ENCODE measurements at regions not wholly inside any gene's neighbourhood (a gene's known extent, or its start where the extent isn't known, plus 50 kb on each side); places are given as distances from the start of the nearest gene placed in this dataset.

DNA sequence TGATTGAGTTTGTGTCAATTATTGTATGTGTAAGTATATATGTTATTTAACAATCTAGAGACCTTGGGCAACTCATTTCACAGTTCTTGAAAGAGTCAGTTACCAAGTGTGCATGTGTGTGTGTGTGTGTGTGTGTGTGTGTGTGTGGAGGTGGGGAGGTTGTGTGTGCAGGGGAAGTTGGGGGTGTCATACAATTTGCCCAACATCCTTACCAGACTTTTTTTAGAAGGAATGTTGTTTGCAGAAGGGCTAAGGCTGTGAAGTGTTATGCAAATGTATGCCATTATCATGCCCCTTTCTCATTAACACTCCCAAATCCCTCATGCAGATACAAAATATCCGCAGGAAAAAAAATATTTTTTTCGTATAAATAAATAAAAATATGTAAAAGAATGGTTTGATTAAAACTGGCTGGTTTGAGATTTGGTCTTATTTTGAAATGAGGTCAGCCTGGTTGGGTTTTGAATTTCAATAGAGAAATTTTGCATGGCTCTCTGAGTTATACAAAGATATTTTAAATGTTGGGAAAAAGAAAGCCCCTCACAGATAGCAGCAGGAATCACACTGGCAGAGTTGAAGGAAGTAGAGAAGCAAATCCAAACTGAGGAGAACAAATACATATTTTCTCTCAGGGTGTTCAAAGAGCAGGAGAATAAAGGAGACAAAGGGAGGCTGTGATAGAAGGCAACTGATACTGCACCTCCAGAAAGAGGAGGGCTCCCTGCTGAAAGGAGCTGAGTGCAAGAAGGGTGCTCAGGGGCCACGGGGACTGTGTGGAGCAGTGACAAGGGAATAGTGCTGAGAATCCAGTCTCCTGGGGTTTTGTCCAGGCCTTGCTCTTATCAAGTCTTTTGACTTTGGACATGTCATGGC lies 1365.5 kb upstream of the CELF4 start:
- no peak overlapping the region for H3K9ac ChIP-seq (ENCODE audit: low read length)
- no peaks in the 10 kb centered on the region for H3K36me3 ChIP-seq (ENCODE audit: low read length)
- no peaks in the 10 kb centered on the region for H3K9me2 ChIP-seq (replicated peaks; ENCODE audit: insufficient read depth, low read length)
- H3K4me3 ChIP-seq (ENCODE audit: insufficient read depth, low read length, poor library complexity, severe bottlenecking), result no peak overlapping the region
- no peak for TF ChIP-seq EZH2phosphoT487 (conservative IDR thresholded peaks at IDR 0.05; ENCODE audit: low read length)
- TF ChIP-seq, protein P1, sequence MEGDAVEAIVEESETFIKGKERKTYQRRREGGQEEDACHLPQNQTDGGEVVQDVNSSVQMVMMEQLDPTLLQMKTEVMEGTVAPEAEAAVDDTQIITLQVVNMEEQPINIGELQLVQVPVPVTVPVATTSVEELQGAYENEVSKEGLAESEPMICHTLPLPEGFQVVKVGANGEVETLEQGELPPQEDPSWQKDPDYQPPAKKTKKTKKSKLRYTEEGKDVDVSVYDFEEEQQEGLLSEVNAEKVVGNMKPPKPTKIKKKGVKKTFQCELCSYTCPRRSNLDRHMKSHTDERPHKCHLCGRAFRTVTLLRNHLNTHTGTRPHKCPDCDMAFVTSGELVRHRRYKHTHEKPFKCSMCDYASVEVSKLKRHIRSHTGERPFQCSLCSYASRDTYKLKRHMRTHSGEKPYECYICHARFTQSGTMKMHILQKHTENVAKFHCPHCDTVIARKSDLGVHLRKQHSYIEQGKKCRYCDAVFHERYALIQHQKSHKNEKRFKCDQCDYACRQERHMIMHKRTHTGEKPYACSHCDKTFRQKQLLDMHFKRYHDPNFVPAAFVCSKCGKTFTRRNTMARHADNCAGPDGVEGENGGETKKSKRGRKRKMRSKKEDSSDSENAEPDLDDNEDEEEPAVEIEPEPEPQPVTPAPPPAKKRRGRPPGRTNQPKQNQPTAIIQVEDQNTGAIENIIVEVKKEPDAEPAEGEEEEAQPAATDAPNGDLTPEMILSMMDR (IDR thresholded peaks at IDR 0.05; ENCODE audit: insufficient read depth, low read length, poor library complexity, severe bottlenecking), result no peak
- no peaks in the 10 kb centered on the region for H4K20me1 ChIP-seq (ENCODE audit: low read depth, low read length)
- H3K4me2 ChIP-seq (ENCODE audit: low read depth, low read length, poor library complexity, severe bottlenecking), result no peak overlapping the region
- no peak overlapping the region for H2AFZ ChIP-seq (ENCODE audit: low read depth, low read length, severe bottlenecking)
- H3K79me2 ChIP-seq (ENCODE audit: insufficient read depth, low read length), result no peaks in the 10 kb centered on the region
- H3K27me3 ChIP-seq (ENCODE audit: low read length), result no peaks in the 10 kb centered on the region
- no peaks in the 10 kb centered on the region for H3K9me3 ChIP-seq (ENCODE audit: insufficient read depth, low read length)
- no peak overlapping the region for H3K27ac ChIP-seq (ENCODE audit: low read depth, low read length)
- H3F3A ChIP-seq (ENCODE audit: insufficient read depth), result no peaks in the 10 kb centered on the region

DNA sequence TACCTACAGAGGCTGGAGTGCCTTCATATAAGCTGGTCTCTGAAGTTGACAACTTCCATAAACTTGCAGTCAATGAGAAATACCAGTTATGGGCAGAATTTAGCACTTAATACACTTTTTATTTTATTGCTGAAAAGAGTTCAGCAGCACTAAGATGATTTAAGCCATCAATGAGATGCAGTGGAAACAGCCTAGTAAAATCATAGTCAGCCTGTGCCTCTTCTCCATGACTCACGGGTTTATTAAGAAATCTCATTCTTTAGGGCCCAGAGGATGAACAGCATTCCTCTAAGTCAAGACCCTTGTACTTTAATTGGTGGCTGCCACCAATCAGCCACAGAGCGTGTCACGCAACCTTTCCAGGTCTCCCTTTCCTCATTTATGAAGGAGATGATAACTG lies 1357.9 kb upstream of the CELF4 start:
- TF ChIP-seq, protein P1 (IDR thresholded peaks at IDR 0.05; ENCODE audit: insufficient read depth, low read length, poor library complexity, severe bottlenecking), result no peak
- no peak for TF ChIP-seq EZH2phosphoT487 (conservative IDR thresholded peaks at IDR 0.05; ENCODE audit: low read length)
- no peak overlapping the region for H2AFZ ChIP-seq (ENCODE audit: low read depth, low read length, severe bottlenecking)
- H3K9me3 ChIP-seq (ENCODE audit: insufficient read depth, low read length), result no peaks in the 10 kb centered on the region
- H3K79me2 ChIP-seq (ENCODE audit: insufficient read depth, low read length), result no peaks in the 10 kb centered on the region
- no peaks in the 10 kb centered on the region for H3F3A ChIP-seq (ENCODE audit: insufficient read depth)
- no peaks in the 10 kb centered on the region for H3K9me2 ChIP-seq (replicated peaks; ENCODE audit: insufficient read depth, low read length)
- no peaks in the 10 kb centered on the region for H3K36me3 ChIP-seq (ENCODE audit: low read length)
- no peaks in the 10 kb centered on the region for H3K27me3 ChIP-seq (ENCODE audit: low read length)
- no peak overlapping the region for H3K4me2 ChIP-seq (ENCODE audit: low read depth, low read length, poor library complexity, severe bottlenecking)
- no peak overlapping the region for H3K9ac ChIP-seq (ENCODE audit: low read length)
- H3K27ac ChIP-seq (ENCODE audit: low read depth, low read length), result no peak overlapping the region
- H3K4me3 ChIP-seq (ENCODE audit: insufficient read depth, low read length, poor library complexity, severe bottlenecking), result no peak overlapping the region
- no peaks in the 10 kb centered on the region for H4K20me1 ChIP-seq (ENCODE audit: low read depth, low read length)

DNA sequence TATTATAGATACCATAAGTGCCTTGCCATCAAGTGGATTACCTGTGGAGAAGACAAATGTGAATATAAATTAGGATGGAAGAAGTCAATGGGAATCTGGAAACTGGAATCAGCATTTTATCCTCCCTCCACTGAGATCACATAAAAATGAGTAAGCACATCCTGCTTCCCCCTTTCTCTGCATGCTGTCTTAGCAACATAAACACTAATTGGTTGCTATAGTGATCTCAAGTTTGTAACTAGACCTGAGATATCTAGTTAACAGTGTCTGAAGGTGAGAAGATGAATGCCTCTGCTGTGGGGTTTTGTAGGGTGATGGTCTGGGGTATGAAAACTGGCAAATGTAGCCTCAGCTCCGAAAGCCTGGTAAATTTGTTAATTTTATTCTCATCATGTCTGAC lies 1357.5 kb upstream of the CELF4 start:
- Histone ChIP-seq H3K27ac (ENCODE audit: low read depth, low read length) (no peak overlapping the region), H3K36me3 (ENCODE audit: low read length) (no peaks in the 10 kb centered on the region), H3K9me3 (ENCODE audit: insufficient read depth, low read length) (no peaks in the 10 kb centered on the region), H3K4me3 (ENCODE audit: insufficient read depth, low read length, poor library complexity, severe bottlenecking) (no peak overlapping the region), H3K9ac (ENCODE audit: low read length) (no peak overlapping the region), H2AFZ (ENCODE audit: low read depth, low read length, severe bottlenecking) (no peak overlapping the region), H3K4me2 (ENCODE audit: low read depth, low read length, poor library complexity, severe bottlenecking) (no peak overlapping the region), H4K20me1 (ENCODE audit: low read depth, low read length) (no peaks in the 10 kb centered on the region), H3K27me3 (ENCODE audit: low read length) (no peaks in the 10 kb centered on the region), H3F3A (ENCODE audit: insufficient read depth) (no peaks in the 10 kb centered on the region), H3K79me2 (ENCODE audit: insufficient read depth, low read length) (no peaks in the 10 kb centered on the region), H3K9me2 (replicated peaks; ENCODE audit: insufficient read depth, low read length) (no peaks in the 10 kb centered on the region)
- no peak for TF ChIP-seq EZH2phosphoT487 (conservative IDR thresholded peaks at IDR 0.05; ENCODE audit: low read length)
- TF ChIP-seq, protein P1 (IDR thresholded peaks at IDR 0.05; ENCODE audit: insufficient read depth, low read length, poor library complexity, severe bottlenecking), result no peak

All from SU-DHL-6 (cell line).